Trophoblast cell (in vitro differentiated cells and primary cell): ENCODE measurements at regions not wholly inside any gene's neighbourhood (a gene's known extent, or its start where the extent isn't known, plus 50 kb on each side); places are given as distances from the start of the nearest gene placed in this dataset.

Experiments used
- DNase-seq, 2 donors: peaks; one replicate each; pipeline ENCODE4 v3.0.0-alpha.2; 2016
- H2AFZ ChIP-seq: 2 replicates; pipeline ENCODE4 v1.6.1; 2013; ENCODE audit warnings: low read length, moderate library complexity, mild to moderate bottlenecking; ENCODE audit not compliant: insufficient read depth, poor library complexity
- H2AK5ac ChIP-seq: 2 replicates; pipeline ENCODE4 v1.6.1; 2013; ENCODE audit warnings: mild to moderate bottlenecking, low read length
- H2BK120ac ChIP-seq: 2 replicates; pipeline ENCODE4 v1.6.1; 2013; ENCODE audit warnings: low read length, mild to moderate bottlenecking, moderate library complexity; ENCODE audit not compliant: insufficient read depth, poor library complexity
- H2BK12ac ChIP-seq: 2 replicates; pipeline ENCODE4 v1.6.1; 2013; ENCODE audit warnings: mild to moderate bottlenecking, low read length, moderate library complexity
- H2BK5ac ChIP-seq: 2 replicates; pipeline ENCODE4 v1.6.1; 2013; ENCODE audit warnings: low read length, low read depth, moderate library complexity, mild to moderate bottlenecking; ENCODE audit not compliant: poor library complexity
- H3K14ac ChIP-seq: 2 replicates; pipeline ENCODE4 v1.6.1; 2013; ENCODE audit warnings: mild to moderate bottlenecking, low read length
- H3K18ac ChIP-seq: 2 replicates; pipeline ENCODE4 v1.6.1; 2013; ENCODE audit warnings: mild to moderate bottlenecking, low read length
- H3K23ac ChIP-seq: 2 replicates; pipeline ENCODE4 v1.6.1; 2013; ENCODE audit warnings: low read length
- H3K27ac ChIP-seq: 2 replicates; pipeline ENCODE4 v1.5.1; 2013; ENCODE audit warnings: low read depth, mild to moderate bottlenecking, inconsistent platforms, low read length, moderate library complexity
- H3K27me3 ChIP-seq: 2 replicates; pipeline ENCODE4 v1.6.1; 2013; ENCODE audit warnings: inconsistent platforms, mild to moderate bottlenecking, low read length, moderate library complexity; ENCODE audit not compliant: insufficient read depth
- H3K36me3 ChIP-seq, 2 experiments: 1 replicate in 1 of 2; 2 replicates in 1 of 2; pipeline ENCODE4 v1.6.1; 2013; ENCODE audit warnings: low read length in 2 of 2, mild to moderate bottlenecking in 2 of 2, moderate library complexity in 1 of 2; ENCODE audit not compliant: insufficient read depth in 2 of 2, control insufficient read depth in 1 of 2
- H3K4ac ChIP-seq: 2 replicates; pipeline ENCODE4 v1.6.1; 2013; ENCODE audit warnings: low read depth, mild to moderate bottlenecking, low read length, moderate library complexity
- H3K4me1 ChIP-seq, 2 experiments: 1 replicate in 1 of 2; 2 replicates in 1 of 2; pipeline ENCODE4 v1.6.1; 2013; ENCODE audit warnings: low read length in 2 of 2, mild to moderate bottlenecking in 2 of 2, moderate library complexity in 1 of 2; ENCODE audit not compliant: insufficient read depth in 2 of 2, control insufficient read depth in 1 of 2
- H3K4me2 ChIP-seq: 2 replicates; pipeline ENCODE4 v1.6.1; 2013; ENCODE audit warnings: inconsistent platforms, mild to moderate bottlenecking, low read length, moderate library complexity
- H3K4me3 ChIP-seq: 2 replicates; pipeline ENCODE4 v1.5.1; 2013; ENCODE audit warnings: mild to moderate bottlenecking, low read depth, low read length, inconsistent platforms
- H3K79me1 ChIP-seq: one replicate; pipeline ENCODE4 v1.6.1; 2013; ENCODE audit warnings: low read length
- H3K79me2 ChIP-seq: 2 replicates; pipeline ENCODE4 v1.6.1; 2013; ENCODE audit warnings: low read length, mild to moderate bottlenecking; ENCODE audit not compliant: control insufficient read depth, insufficient read depth, poor library complexity
- H3K9ac ChIP-seq: 2 replicates; pipeline ENCODE4 v1.6.1; 2013; ENCODE audit warnings: mild to moderate bottlenecking, low read length
- H3K9me3 ChIP-seq: 2 replicates; pipeline ENCODE4 v1.6.1; 2013; ENCODE audit warnings: low read depth, mild to moderate bottlenecking, control low read depth, inconsistent platforms, low read length; ENCODE audit not compliant: insufficient read depth
- H4K12ac ChIP-seq: 2 replicates; pipeline ENCODE4 v1.6.1; 2013; ENCODE audit warnings: low read depth, mild to moderate bottlenecking, low read length, moderate library complexity
- H4K8ac ChIP-seq: 2 replicates; pipeline ENCODE4 v1.6.1; 2013; ENCODE audit warnings: low read depth, mild to moderate bottlenecking, low read length, moderate library complexity
- H4K91ac ChIP-seq: one replicate; pipeline ENCODE4 v1.6.1; 2013; ENCODE audit warnings: low read depth, mild to moderate bottlenecking, low read length, moderate library complexity
- WGBS: extraction: QIAGEN DNeasy Blood & Tissue Kit; methylation state at CpG from one replicate; pipeline ENCODE4 v1.1.7; 2013; ENCODE audit warnings: missing lambda C conversion rate; ENCODE audit not compliant: insufficient read length, insufficient coverage; ENCODE audit errors: extremely low coverage; 5-methylcytosine and 5-hydroxymethylcytosine counted together

DNA sequence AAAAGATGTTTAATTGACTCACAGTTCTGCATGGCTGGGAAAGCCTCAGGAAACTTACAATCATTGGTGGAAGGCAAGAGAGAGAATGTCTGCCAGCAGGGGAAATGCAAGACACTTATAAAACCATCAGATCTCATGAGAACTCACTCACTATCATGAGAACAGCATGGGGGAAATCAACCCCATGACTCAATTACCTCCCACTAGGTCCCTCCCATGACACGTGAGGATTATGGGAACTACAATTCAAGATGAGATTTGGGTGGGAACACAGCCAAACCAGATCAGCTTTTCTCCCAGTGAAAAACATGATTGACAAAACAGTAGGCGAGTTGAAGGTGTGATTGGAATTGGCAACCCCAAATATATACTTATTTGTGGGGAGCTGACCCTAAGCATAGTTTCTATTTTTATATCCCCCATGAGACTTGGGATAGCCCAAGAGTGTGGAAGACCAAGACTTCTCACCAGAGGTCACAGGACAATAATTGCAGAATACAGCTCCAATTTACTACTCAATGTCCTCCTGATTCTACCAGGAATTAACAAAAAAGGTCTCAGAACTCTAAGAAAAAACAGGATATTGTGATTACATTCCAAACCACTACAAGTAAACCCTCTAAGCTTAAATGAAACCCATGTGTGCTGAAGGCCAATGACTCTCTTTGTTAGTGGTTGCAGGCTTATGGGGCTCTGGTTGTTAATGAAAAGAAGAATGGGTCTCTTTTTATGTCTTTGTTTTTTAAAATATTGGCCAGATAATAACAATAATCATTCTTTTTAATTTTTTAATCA lies 96.1 kb upstream of the PIK3C3 start:
- Histone ChIP-seq H2BK5ac (no peak overlapping the region), H4K8ac (no peak overlapping the region), H3K4me1 (no peaks in the 10 kb centered on the region), H3K79me1 (no peaks in the 10 kb centered on the region), H3K4ac (no peak overlapping the region), H2BK120ac (no peak overlapping the region), H3K23ac (no peak overlapping the region), H3K36me3 (no peaks in the 10 kb centered on the region), H3K9me3 (no peaks in the 10 kb centered on the region), H2BK12ac (no peak overlapping the region), H2AK5ac (no peak overlapping the region), H2AFZ (no peak overlapping the region), H3K4me3 (no peak overlapping the region), H3K27ac (no peak overlapping the region), H4K12ac (no peak overlapping the region), H3K27me3 (no peaks in the 10 kb centered on the region), H4K91ac (no peak overlapping the region), H3K18ac (no peak overlapping the region), H3K9ac (no peak overlapping the region), H3K4me2 (no peak overlapping the region), H3K79me2 (no peaks in the 10 kb centered on the region), H3K14ac (no peak overlapping the region)
- no CpG with 5 or more reads among the region's 2 CpGs for WGBS
- no peak for DNase-seq

DNA sequence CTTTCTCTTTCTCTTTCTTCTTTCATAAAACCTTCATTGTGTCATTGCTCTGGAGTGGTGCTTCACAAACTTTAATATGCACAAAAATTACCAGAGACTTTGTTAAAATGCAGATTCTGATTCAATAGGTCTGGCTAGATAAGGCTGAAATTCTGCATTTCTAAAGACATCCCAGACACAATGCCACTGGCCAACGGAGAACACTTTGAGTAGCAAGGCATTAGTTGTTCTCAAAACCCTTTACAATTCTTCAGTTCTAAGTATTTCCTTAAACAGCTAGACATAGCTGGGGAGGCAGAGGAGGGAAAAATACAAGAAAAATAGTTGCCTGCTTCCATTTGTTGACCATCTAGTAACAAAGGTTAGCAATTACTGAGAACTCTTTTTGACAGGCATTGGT lies 101.8 kb upstream of the PIK3C3 start:
- Histone ChIP-seq H3K4ac (no peak overlapping the region), H3K4me3 (no peak overlapping the region), H3K9ac (no peak overlapping the region), H2BK120ac (no peak overlapping the region), H4K12ac (no peak overlapping the region), H3K79me1 (no peaks in the 10 kb centered on the region), H3K79me2 (no peaks in the 10 kb centered on the region), H3K27ac (no peak overlapping the region), H3K23ac (no peak overlapping the region), H4K8ac (no peak overlapping the region), H4K91ac (no peak overlapping the region), H2BK12ac (no peak overlapping the region), H3K36me3 (no peaks in the 10 kb centered on the region), H3K27me3 (no peaks in the 10 kb centered on the region), H3K14ac (no peak overlapping the region), H2AFZ (no peak overlapping the region), H2AK5ac (no peak overlapping the region), H3K9me3 (no peaks in the 10 kb centered on the region), H3K4me1 (no peaks in the 10 kb centered on the region), H3K4me2 (no peak overlapping the region), H3K18ac (no peak overlapping the region), H2BK5ac (no peak overlapping the region)
- WGBS: no CpG with 5 or more reads among the region's 1 CpG
- DNase-seq: no peak

DNA sequence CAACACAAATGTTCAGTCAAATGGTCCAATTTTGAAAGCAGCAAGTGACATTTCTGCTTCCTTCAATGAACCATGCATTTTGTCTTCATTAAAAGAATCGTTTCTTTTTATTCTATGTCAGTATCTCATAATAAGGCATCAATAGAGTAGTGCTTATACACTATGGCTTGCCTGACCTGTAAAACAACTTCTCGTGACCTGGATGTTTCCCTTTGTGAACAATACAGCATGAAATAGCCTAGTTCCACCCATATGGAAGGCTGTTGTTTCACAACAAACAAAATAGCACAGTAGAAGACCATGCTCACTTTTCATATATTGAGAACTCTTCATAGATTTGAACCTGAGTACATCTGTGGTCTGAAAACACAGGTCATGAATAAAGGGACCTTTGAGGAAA lies 104.3 kb upstream of the PIK3C3 start:
- no peak overlapping the region for H4K8ac ChIP-seq
- no peak overlapping the region for H4K12ac ChIP-seq
- no peak overlapping the region for H2AFZ ChIP-seq
- no peaks in the 10 kb centered on the region for H3K27me3 ChIP-seq
- H2AK5ac ChIP-seq: no peak overlapping the region
- H3K4ac ChIP-seq: no peak overlapping the region
- no peak overlapping the region for H2BK120ac ChIP-seq
- no peak overlapping the region for H2BK12ac ChIP-seq
- H3K36me3 ChIP-seq: no peaks in the 10 kb centered on the region
- no peak overlapping the region for H3K27ac ChIP-seq
- H3K23ac ChIP-seq: no peak overlapping the region
- no peak overlapping the region for H3K4me2 ChIP-seq
- H3K4me1 ChIP-seq: no peaks in the 10 kb centered on the region
- H4K91ac ChIP-seq: no peak overlapping the region
- WGBS: no CpG with 5 or more reads among the region's 2 CpGs
- no peak overlapping the region for H3K14ac ChIP-seq
- DNase-seq: peak in 1 of 2 donors; percentile 19
- H3K79me1 ChIP-seq: no peaks in the 10 kb centered on the region
- H2BK5ac ChIP-seq: no peak overlapping the region
- no peaks in the 10 kb centered on the region for H3K79me2 ChIP-seq
- no peak overlapping the region for H3K9ac ChIP-seq
- no peaks in the 10 kb centered on the region for H3K9me3 ChIP-seq
- no peak overlapping the region for H3K18ac ChIP-seq
- H3K4me3 ChIP-seq: no peak overlapping the region

DNA sequence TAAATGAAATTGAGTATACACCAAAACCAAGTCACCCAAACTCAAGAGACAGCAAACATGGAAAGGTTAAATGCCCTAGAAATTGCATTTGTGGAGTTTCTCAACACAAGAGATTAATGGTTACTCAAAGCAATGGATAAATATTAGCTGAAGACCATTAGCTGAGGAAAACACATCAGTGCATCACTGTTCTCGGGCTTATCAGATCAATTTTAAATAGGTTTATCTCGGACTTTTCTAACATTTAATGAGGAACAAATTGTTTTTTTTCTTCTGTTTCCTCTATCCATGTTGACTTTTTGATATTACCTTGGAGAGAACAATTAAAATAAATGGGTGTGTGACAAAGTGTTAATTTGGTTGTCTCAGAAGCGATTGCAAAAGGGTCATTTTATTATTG lies 105.4 kb upstream of the PIK3C3 start:
- WGBS: no CpG with 5 or more reads among the region's 3 CpGs

More for the DNA sequence above, 105.4 kb upstream of the PIK3C3 start:
- Histone ChIP-seq H2BK12ac (no peak overlapping the region), H2AFZ (no peak overlapping the region), H3K4me2 (no peak overlapping the region), H3K27me3 (no peaks in the 10 kb centered on the region), H3K4me1 (no peaks in the 10 kb centered on the region), H3K9ac (no peak overlapping the region), H3K4me3 (no peak overlapping the region), H3K79me1 (no peaks in the 10 kb centered on the region), H3K27ac (no peak overlapping the region), H3K9me3 (no peaks in the 10 kb centered on the region), H3K23ac (no peak overlapping the region), H3K36me3 (no peaks in the 10 kb centered on the region), H2BK5ac (no peak overlapping the region), H4K12ac (no peak overlapping the region), H3K79me2 (no peaks in the 10 kb centered on the region), H3K4ac (no peak overlapping the region), H4K91ac (no peak overlapping the region), H3K14ac (no peak overlapping the region), H2BK120ac (no peak overlapping the region), H4K8ac (no peak overlapping the region), H3K18ac (no peak overlapping the region), H2AK5ac (no peak overlapping the region)
- no peak for DNase-seq
